Heart right ventricle (tissue), 16 donors: ENCODE measurements at regions not wholly inside any gene's neighbourhood (a gene's known extent, or its start where the extent isn't known, plus 50 kb on each side); places are given as distances from the start of the nearest gene placed in this dataset.

ENCODE experiments used
- ATAC-seq, 8 donors: fragments of 200-7000 bp; cut with Tn5 transposase; one replicate each; pipeline ENCODE4 v1.9.1; 2020; ENCODE audit warnings: mild to moderate bottlenecking in 8 of 8, moderate library complexity in 8 of 8, moderate number of reproducible peaks in 1 of 8
- DNase-seq, 2 donors: peaks; one replicate each; pipeline ENCODE4 v3.0.0-alpha.2; 2020
- H3K27ac ChIP-seq, 10 donors: fragments of 200-600 bp; sonication (generic) in 2 of 10; one replicate each; pipeline versions ENCODE4 v1.5.0 to v1.8.0; 2020 to 2022; ENCODE audit warnings: mild to moderate bottlenecking in 3 of 10
- H3K27me3 ChIP-seq, 7 donors: fragments of 200-600 bp; one replicate each; pipeline ENCODE4 v1.8.0; 2021 to 2022; ENCODE audit warnings: mild to moderate bottlenecking in 2 of 7
- H3K36me3 ChIP-seq, 9 donors: fragments of 200-600 bp; sonication (generic) in 1 of 9; one replicate each; pipeline versions ENCODE4 v1.5.0 to v1.8.0; 2020 to 2022; ENCODE audit warnings: mild to moderate bottlenecking in 2 of 9
- H3K4me1 ChIP-seq, 9 donors: fragments of 200-600 bp; sonication (generic) in 1 of 9; one replicate each; pipeline versions ENCODE4 v1.5.0 to v1.8.0; 2020 to 2022; ENCODE audit warnings: mild to moderate bottlenecking in 4 of 9
- H3K4me3 ChIP-seq, 10 donors: fragments of 200-600 bp; sonication (generic) in 2 of 10; one replicate each; pipeline versions ENCODE4 v1.5.0 to v1.8.0; 2020 to 2022; ENCODE audit warnings: mild to moderate bottlenecking in 7 of 10, moderate library complexity in 2 of 10
- H3K9me3 ChIP-seq, 11 donors: fragments of 200-600 bp in 10 of 11; sonication (generic) in 2 of 11; one replicate each; pipeline versions ENCODE4 v1.5.0 to v1.8.0; 2013 to 2022; ENCODE audit warnings: mild to moderate bottlenecking in 2 of 11, control low read depth in 1 of 11, moderate library complexity in 1 of 11
- CTCF ChIP-seq, 9 donors: fragments of 200-600 bp; sonication (generic) in 2 of 9; IDR thresholded peaks; one replicate each; pipeline versions ENCODE4 v1.5.0 to v1.8.0; 2021 to 2022; ENCODE audit warnings: antibody characterized with exemption in 9 of 9, mild to moderate bottlenecking in 5 of 9, moderate library complexity in 1 of 9
- WGBS, 2 donors: extraction: QIAGEN DNeasy Blood & Tissue Kit; methylation state at CpG; one replicate each; pipeline ENCODE4 v1.1.7; 2013; ENCODE audit warnings: inconsistent platforms in 1 of 2; 5-methylcytosine and 5-hydroxymethylcytosine counted together
- intact Hi-C, 10 donors: fragments of 100-400 bp; cut with DNase I; formaldehyde crosslinking; loops; one replicate each; pipeline versions ENCODE4 v1.11.1 to v1.14.2; 2022
- donor health status: Arrhythmogenic right ventricular cardiomyopathy.
- donor health status: ischemic (EF 13 %, LVEDD 7.1; RV severe dilation, severe dysfunction).
- donor health status: healthy with polysubstance abuse.
- donor health status: DM: no; HTN: yes; CAD: no.
- donor health status: DM: no; HTN: no; CAD: no.
- donor health status: ischemic (EF 25% LVEDD 6.9; RV normal size, moderate dysfunction).
- donor health status: ischemic (EF 25% LVEDD 5.7; RV mildly dilated, moderate dysfunction).
- donor health status: healthy.
- donor health status: DM: yes; HTN: yes; CAD: no.
- donor health status: Ischemic cardiomyopathy.
- donor health status: ischemic (EF 35%, LVEDD 5.7; RV mildly dilated, moderate dysfunction).
- donor health status: nonischemic (EF 11% LVEDD 7.7; RV severe dilation, severe dysfunction).
- donor health status: DM: yes; HTN: yes; CAD: no.
- donor health status: PGD.
- donor health status: ischemic (EF 29% LVEDD 5.4; RV normal size, mild dysfunction).
- donor health status: nonischemic (EF 23%, LVEDD 6.1; RV moderate dilation, normal function).

- Histone ChIP-seq H3K4me1 (peaks cover 0 to 29% (median 12%) of the 10 kb centered on the region in 9 donors), H3K9me3 (no peaks in the 10 kb centered on the region), H3K27ac (no peak overlapping the region), H3K4me3 (no peak overlapping the region), H3K27me3 (no peaks in the 10 kb centered on the region), H3K36me3 (no peaks in the 10 kb centered on the region)
- intact Hi-C loops: no loop called here
- 90 to 92% methylated on average over 8 of the region's 8 CpGs for WGBS, 2 donors
- no peak for TF ChIP-seq CTCF (IDR thresholded peaks at IDR 0.05)
- DNase-seq (no peak), ATAC-seq (no peak)
Measured at GRCh38 chr6:134477991-134478635, 160.2 kb upstream of the SGK1 start.

- Histone ChIP-seq H3K36me3 (no peaks in the 10 kb centered on the region), H3K9me3 (no peaks in the 10 kb centered on the region), H3K27me3 (no peaks in the 10 kb centered on the region), H3K27ac (no peak overlapping the region), H3K4me3 (no peak overlapping the region), H3K4me1 (no peaks in the 10 kb centered on the region)
- no peak for TF ChIP-seq CTCF (IDR thresholded peaks at IDR 0.05)
- WGBS, 2 donors: 96 to 97% methylated on average over 9 of the region's 9 CpGs
- ATAC-seq: no peak
- DNase-seq: no peak
- intact Hi-C loops: no loop called here
Measured at GRCh38 chr6:134474955-134475354, 157.0 kb upstream of the SGK1 start.

DNA sequence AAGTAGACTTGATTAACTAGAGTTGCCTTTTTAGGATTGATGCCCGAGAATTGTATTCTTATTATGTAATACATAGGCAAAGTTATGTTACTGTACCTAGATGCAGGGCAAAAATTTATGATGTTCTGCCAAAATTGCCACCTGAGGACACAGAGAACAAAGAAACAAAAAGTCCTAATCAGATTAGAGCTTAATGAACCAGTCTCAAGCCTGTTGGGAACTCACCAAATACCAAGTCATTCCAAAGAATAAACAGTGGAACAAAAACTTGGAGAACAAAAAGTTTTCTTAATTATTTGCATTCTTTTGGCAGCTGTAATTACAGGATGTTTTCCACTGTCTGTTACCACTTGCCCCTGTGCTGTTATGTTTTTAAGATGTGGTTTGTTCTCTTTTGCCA lies 154.7 kb upstream of the SGK1 start:
- Histone ChIP-seq H3K9me3 (no peaks in the 10 kb centered on the region), H3K4me1 (peaks cover 0 to 3% (median 0%) of the 10 kb centered on the region in 9 donors), H3K27me3 (no peaks in the 10 kb centered on the region), H3K4me3 (no peak overlapping the region), H3K36me3 (no peaks in the 10 kb centered on the region), H3K27ac (no peak overlapping the region)
- intact Hi-C loops: no loop called here
- no peak for ATAC-seq
- DNase-seq: no peak
- TF ChIP-seq CTCF (IDR thresholded peaks at IDR 0.05): no peak
- WGBS, 2 donors: 88 to 89% methylated on average over 1 of the region's 1 CpG

DNA sequence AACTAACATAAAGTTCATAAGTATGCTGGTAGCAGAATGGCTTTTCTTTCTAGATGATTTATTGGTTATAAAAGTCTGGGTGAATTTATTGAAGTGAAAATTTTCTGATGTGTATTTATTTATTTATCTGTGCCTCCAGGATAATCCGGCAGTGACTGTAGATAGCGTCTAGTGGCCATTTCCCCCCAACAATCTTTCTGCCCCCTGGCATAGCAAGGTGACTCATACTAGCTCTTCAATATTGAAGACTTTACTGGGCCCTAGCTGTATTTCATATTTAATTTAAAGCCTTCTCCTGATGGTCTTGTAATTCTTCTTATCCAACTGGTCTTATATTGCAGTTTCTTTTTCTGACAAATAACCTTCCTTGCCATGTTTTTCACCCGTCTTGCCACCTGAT lies 154.1 kb upstream of the SGK1 start:
- DNase-seq (no peak), ATAC-seq (no peak)
- H3K27ac ChIP-seq: no peak overlapping the region
- WGBS, 2 donors: 95 to 97% methylated on average over 3 of the region's 3 CpGs
- no peaks in the 10 kb centered on the region for H3K9me3 ChIP-seq
- H3K36me3 ChIP-seq: no peaks in the 10 kb centered on the region
- no peaks in the 10 kb centered on the region for H3K27me3 ChIP-seq
- TF ChIP-seq CTCF (IDR thresholded peaks at IDR 0.05): no peak
- H3K4me1 ChIP-seq: peaks cover 0 to 5% (median 0%) of the 10 kb centered on the region in 9 donors
- intact Hi-C loops: no loop called here
- no peak overlapping the region for H3K4me3 ChIP-seq
